HG03025 (cell line): ENCODE measurements at regions not wholly inside any gene's neighbourhood (a gene's known extent, or its start where the extent isn't known, plus 50 kb on each side); places are given as distances from the start of the nearest gene placed in this dataset.
A peak's percentile ranks its signal among the peaks of the same experiment; 100 is the strongest.

Experiments
- ATAC-seq: cut with Tn5 transposase; IDR thresholded peaks from one replicate; pipeline ENCODE4 v1.9.1; 2021; ENCODE audit warnings: mild to moderate bottlenecking, moderate library complexity; ENCODE audit not compliant: unreplicated experiment, low FRiP score

- ATAC-seq = no peak
These were observed 133.0 kb downstream of the ZDHHC21 start for GRCh38 chr9:14560194-14560593.

DNA sequence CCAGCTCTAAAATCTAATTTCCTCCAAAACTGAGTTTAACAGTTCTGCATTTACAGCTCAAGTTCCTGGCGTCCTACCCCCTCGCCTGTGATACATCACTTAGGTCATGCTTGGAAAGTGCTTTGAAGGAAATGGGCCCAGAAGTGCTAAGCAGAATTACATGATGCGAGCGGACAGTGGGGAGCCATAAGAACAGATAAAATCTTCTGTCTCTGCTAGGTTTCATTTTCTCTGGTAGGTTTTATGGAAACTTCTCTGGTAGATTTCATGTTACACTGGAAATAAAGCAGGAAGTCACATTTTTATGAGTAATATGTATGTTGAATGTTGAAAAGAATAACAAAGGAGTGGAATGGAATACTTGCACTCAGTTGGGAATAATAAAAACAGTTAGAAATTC lies 138.3 kb downstream of the ZDHHC21 start:
- no peak for ATAC-seq

GRCh38 chr9:14547245-14548060 lies 145.8 kb downstream of the ZDHHC21 start:
- no peak for ATAC-seq

DNA sequence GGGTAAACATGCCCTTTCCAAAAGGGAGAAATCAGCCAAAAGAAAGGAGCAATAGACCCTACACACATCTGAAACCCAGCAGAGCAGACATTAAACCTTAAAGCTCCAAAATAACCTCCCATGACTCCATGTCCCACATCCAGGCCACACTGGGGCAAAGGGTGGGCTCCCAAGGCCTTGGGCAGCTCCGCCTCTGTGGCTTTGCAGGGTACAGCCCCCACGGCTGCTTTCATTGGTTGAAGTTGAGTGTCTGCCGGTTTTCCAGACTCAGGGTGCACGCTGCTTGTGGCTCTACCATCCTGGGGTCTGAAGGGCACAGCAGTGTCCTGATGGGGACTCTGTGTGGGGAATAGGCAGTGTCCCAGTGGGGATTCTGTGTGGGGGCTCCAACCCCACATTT lies 146.5 kb downstream of the ZDHHC21 start:
- no peak for ATAC-seq

GRCh38 chr9:14542071-14542470 lies 151.2 kb downstream of the ZDHHC21 start:
- ATAC-seq = no peak

DNA sequence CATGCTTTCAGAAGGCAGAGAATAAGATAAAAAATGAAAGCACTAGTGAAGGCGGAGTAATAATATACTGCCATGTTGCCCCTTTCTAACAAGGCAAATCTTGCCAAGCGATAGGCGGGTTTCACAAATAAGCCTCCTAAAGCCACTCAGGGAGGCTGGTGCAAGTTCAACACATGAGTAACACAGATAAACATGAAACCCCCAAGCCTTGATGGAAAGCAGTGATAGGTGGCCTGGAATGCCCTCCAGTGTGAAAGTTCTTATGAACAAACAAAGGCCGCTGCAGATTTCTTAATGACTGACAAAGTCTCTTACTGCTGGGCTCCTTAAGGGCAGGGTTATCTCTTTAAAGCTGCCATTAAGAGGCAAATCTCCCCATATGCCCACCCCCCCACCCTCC lies 154.7 kb downstream of the ZDHHC21 start:
- no peak for ATAC-seq

- ATAC-seq = peak; percentile 62
These were observed 157.9 kb downstream of the ZDHHC21 start for GRCh38 chr9:14535161-14535955.

- no peak for ATAC-seq
These were observed 159.2 kb downstream of the ZDHHC21 start for GRCh38 chr9:14533867-14534640.

DNA sequence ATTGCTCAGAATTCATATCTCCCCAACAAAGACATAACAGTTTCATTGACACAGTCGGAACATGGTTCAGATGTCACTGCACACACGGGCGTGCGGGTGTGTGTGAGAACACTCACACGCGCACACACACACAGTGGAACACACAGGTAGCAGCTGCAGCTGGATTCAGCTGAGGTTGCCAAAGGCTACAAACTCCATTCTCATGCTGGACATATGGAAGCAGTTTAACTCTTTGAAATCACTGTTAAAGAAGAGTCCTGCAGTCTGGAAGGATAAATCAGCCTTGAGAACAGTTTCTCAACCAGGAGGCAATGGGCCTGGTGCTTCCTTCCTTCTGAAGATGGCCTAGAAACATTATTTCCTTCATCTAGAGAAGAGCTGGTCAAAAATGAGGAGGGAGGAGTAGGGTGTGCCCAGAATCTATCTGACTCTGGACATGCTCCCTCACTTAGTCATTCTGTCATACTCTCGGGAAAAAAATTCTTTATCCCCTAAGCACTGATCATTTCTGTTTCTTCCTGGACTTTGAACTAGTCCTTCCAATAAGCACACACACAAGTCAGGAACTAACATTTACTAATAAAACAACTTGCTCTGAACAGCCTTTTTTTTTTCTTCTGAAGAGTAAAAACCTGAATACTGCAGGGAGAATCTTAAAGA lies 160.6 kb downstream of the ZDHHC21 start:
- no peak for ATAC-seq

GRCh38 chr9:14531341-14532269 lies 161.6 kb downstream of the ZDHHC21 start:
- no peak for ATAC-seq

DNA sequence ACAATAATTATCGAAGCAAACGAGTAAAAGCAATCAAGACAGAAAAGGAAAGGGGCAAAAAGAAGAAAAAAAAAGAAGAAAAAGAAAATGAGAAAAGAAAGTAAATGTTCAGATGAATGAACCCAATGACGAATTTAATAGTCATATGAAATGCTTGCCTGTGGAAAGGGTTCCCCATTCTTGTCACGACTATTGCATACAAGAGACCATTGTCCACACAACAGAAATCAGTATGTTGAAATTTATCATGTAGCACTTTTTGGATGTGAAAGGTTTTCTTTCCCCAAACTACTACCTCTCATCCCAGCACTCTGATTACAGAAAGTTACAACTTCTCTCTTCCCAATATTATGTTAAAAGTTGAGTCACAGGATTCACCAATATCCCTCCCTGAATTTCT lies 162.4 kb downstream of the ZDHHC21 start:
- no peak for ATAC-seq

GRCh38 chr9:14530366-14530765 lies 162.9 kb downstream of the ZDHHC21 start:
- ATAC-seq = no peak

- ATAC-seq = no peak
These were observed 163.6 kb downstream of the ZDHHC21 start for GRCh38 chr9:14529629-14530028.

- no peak for ATAC-seq
These were observed 164.2 kb downstream of the ZDHHC21 start for GRCh38 chr9:14529054-14529453.

GRCh38 chr9:14526504-14526903 lies 166.7 kb downstream of the ZDHHC21 start:
- ATAC-seq = no peak

DNA sequence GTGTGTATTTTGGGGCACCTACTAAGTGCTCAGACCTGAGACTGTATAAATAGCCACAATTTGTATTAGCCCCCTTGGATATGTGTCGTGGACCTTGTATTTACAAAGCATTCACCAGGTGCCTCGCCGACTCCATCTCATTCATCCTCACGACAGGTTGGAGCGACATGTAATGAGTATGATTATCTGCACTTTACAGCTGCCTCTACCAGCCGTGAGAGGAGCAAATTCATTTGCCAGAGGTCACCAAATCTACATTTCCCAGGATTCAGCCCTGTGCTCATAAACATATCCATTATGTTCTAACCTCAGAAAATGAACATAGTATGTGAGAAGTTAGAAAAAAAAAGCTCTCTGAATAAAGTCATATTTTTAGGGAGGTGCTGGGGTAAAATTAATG lies 167.4 kb downstream of the ZDHHC21 start:
- no peak for ATAC-seq

DNA sequence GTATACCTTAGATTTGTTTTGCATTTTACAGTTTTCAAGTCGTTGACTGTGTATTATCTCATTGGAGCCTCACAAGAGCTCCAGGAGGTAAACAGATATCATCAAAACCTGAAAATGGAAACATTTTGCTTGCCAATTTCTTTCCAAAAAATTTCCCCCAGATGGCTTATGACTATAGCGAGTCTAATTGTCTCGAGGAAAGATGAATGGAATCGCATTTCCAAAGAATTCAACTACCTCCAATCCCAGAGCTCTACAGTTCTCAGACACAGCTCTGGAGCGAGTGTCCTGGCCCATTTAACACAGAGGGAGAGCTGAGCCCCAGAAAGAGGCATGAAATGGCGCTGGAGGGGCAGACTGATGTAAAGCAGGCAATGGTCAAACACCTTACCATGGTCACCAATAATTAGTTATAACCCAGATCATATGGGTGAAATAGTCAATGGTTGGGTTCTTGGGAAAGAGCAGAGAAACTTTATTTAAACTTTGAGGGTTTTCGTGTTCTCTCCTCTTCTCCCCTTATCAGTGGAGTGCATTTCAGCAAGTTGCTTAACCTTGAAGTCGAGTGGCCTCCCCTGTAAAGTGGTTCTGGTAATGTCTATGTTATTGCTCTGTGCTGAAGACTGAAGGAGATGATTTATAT lies 168.2 kb downstream of the ZDHHC21 start:
- no peak for ATAC-seq

GRCh38 chr9:14523545-14523944 lies 169.7 kb downstream of the ZDHHC21 start:
- ATAC-seq = no peak
